ENCODE measurements at regions not wholly inside any gene's neighbourhood (a gene's known extent, or its start where the extent isn't known, plus 50 kb on each side); places are given as distances from the start of the nearest gene placed in this dataset.

DNA sequence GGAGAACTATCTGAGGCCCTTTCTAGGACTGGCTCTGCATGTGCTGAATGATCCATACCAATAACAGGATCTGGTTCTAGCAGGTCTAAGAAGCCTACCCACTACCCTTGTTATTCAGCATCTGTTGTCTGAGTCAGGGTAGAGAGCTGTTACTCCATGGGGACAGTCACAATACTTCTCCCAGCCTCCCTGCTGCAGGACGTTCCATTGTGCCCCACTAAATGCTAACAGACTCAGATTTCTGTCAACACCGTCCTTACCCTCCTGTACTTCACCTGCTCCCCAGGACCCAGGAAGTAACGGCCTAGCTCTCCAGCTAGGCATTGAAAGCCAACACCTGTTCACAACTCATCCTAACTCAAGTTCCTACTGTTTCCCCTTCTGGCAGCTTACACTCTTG, 719.7 kb upstream of the ID2 start:
- TF ChIP-seq TCF12 (IDR thresholded peaks at IDR 0.05; ENCODE audit: low read depth) (no peak), EGR1 (IDR thresholded peaks at IDR 0.05) (no peak), YY1 (IDR thresholded peaks at IDR 0.05; ENCODE audit: low read depth) (no peak), FOXM1 (IDR thresholded peaks at IDR 0.05; ENCODE audit: borderline replicate concordance, low read depth) (no peak), TEAD4 (IDR thresholded peaks at IDR 0.05) (no peak), TAF1 (IDR thresholded peaks at IDR 0.05; ENCODE audit: low read depth) (no peak), CEBPB (IDR thresholded peaks at IDR 0.05) (no peak), EP300 (IDR thresholded peaks at IDR 0.05; ENCODE audit: borderline replicate concordance) (no peak), CREB1 (IDR thresholded peaks at IDR 0.05; ENCODE audit: low read depth) (no peak), ZBTB7A (IDR thresholded peaks at IDR 0.05; ENCODE audit: low read depth) (no peak), RAD21 (IDR thresholded peaks at IDR 0.05; ENCODE audit: low read depth) (no peak), NFIC (IDR thresholded peaks at IDR 0.05) (no peak)
- TF ChIP-seq, protein P1, sequence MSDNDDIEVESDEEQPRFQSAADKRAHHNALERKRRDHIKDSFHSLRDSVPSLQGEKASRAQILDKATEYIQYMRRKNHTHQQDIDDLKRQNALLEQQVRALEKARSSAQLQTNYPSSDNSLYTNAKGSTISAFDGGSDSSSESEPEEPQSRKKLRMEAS (IDR thresholded peaks at IDR 0.05): no peak
- TF ChIP-seq, protein P2, sequence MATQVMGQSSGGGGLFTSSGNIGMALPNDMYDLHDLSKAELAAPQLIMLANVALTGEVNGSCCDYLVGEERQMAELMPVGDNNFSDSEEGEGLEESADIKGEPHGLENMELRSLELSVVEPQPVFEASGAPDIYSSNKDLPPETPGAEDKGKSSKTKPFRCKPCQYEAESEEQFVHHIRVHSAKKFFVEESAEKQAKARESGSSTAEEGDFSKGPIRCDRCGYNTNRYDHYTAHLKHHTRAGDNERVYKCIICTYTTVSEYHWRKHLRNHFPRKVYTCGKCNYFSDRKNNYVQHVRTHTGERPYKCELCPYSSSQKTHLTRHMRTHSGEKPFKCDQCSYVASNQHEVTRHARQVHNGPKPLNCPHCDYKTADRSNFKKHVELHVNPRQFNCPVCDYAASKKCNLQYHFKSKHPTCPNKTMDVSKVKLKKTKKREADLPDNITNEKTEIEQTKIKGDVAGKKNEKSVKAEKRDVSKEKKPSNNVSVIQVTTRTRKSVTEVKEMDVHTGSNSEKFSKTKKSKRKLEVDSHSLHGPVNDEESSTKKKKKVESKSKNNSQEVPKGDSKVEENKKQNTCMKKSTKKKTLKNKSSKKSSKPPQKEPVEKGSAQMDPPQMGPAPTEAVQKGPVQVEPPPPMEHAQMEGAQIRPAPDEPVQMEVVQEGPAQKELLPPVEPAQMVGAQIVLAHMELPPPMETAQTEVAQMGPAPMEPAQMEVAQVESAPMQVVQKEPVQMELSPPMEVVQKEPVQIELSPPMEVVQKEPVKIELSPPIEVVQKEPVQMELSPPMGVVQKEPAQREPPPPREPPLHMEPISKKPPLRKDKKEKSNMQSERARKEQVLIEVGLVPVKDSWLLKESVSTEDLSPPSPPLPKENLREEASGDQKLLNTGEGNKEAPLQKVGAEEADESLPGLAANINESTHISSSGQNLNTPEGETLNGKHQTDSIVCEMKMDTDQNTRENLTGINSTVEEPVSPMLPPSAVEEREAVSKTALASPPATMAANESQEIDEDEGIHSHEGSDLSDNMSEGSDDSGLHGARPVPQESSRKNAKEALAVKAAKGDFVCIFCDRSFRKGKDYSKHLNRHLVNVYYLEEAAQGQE (IDR thresholded peaks at IDR 0.05; ENCODE audit: low read depth): no peak
- TF ChIP-seq, protein P3, sequence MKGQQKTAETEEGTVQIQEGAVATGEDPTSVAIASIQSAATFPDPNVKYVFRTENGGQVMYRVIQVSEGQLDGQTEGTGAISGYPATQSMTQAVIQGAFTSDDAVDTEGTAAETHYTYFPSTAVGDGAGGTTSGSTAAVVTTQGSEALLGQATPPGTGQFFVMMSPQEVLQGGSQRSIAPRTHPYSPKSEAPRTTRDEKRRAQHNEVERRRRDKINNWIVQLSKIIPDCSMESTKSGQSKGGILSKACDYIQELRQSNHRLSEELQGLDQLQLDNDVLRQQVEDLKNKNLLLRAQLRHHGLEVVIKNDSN (IDR thresholded peaks at IDR 0.05): no peak

DNA sequence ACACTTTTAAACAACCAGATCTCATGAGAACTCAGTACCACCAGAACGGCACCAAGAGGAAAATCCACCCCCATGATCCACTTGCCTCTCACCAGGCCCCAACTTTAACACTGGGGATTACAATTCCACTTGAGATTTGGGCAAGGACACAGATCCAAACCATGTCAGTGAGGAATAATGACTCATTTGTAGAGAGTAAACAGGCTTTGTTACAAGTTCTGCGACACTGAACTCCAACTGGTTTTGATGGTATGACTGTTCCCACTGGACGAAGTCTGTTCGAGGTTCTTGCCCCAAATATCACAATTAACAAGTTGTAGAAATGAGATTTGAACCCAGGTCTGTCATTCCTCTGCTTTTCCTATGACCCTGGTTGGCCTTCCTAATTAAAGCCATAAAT, 718.1 kb upstream of the ID2 start:
- TF ChIP-seq RAD21 (IDR thresholded peaks at IDR 0.05; ENCODE audit: low read depth) (no peak), CEBPB (IDR thresholded peaks at IDR 0.05) (no peak), NFIC (IDR thresholded peaks at IDR 0.05) (no peak), EGR1 (IDR thresholded peaks at IDR 0.05) (no peak), FOXM1 (IDR thresholded peaks at IDR 0.05; ENCODE audit: borderline replicate concordance, low read depth) (no peak), TCF12 (IDR thresholded peaks at IDR 0.05; ENCODE audit: low read depth) (no peak)
- TF ChIP-seq, protein P2 (IDR thresholded peaks at IDR 0.05; ENCODE audit: low read depth): no peak

DNA sequence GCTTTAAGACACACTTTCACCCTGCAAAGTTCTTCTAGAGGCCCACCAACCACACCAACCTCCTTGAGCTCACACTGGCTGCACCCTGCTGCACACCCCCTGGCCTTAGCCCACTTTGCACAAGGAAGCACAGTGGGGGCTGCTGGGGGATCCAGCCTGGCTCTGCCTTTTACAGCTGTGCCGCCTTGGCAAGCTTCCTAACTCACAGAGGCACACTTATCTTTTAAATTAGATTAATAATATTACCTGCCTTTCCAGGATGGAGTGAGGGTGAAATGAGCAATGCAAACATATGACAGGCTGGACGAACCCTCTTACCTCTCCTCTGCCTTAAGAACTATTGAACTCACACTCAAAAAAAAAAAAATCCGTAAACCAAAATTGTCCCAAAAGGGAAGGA, 715.8 kb upstream of the ID2 start:
- TF ChIP-seq CEBPB (IDR thresholded peaks at IDR 0.05): no peak
- TF ChIP-seq CREB1 (IDR thresholded peaks at IDR 0.05; ENCODE audit: low read depth): no peak
- TF ChIP-seq, protein P2 (IDR thresholded peaks at IDR 0.05; ENCODE audit: low read depth): no peak
- no peak for TF ChIP-seq TCF12 (IDR thresholded peaks at IDR 0.05; ENCODE audit: low read depth)
- TF ChIP-seq TAF1 (IDR thresholded peaks at IDR 0.05; ENCODE audit: low read depth): no peak
- no peak for TF ChIP-seq YY1 (IDR thresholded peaks at IDR 0.05; ENCODE audit: low read depth)
- TF ChIP-seq RAD21 (IDR thresholded peaks at IDR 0.05; ENCODE audit: low read depth): no peak
- TF ChIP-seq, protein P1 (IDR thresholded peaks at IDR 0.05): no peak
- no peak for TF ChIP-seq FOXM1 (IDR thresholded peaks at IDR 0.05; ENCODE audit: borderline replicate concordance, low read depth)
- no peak for TF ChIP-seq ZBTB7A (IDR thresholded peaks at IDR 0.05; ENCODE audit: low read depth)
- no peak for TF ChIP-seq TEAD4 (IDR thresholded peaks at IDR 0.05)
- TF ChIP-seq EP300 (IDR thresholded peaks at IDR 0.05; ENCODE audit: borderline replicate concordance): no peak
- no peak for TF ChIP-seq NFIC (IDR thresholded peaks at IDR 0.05)
- TF ChIP-seq, protein P3 (IDR thresholded peaks at IDR 0.05): no peak
- TF ChIP-seq EGR1 (IDR thresholded peaks at IDR 0.05): no peak

DNA sequence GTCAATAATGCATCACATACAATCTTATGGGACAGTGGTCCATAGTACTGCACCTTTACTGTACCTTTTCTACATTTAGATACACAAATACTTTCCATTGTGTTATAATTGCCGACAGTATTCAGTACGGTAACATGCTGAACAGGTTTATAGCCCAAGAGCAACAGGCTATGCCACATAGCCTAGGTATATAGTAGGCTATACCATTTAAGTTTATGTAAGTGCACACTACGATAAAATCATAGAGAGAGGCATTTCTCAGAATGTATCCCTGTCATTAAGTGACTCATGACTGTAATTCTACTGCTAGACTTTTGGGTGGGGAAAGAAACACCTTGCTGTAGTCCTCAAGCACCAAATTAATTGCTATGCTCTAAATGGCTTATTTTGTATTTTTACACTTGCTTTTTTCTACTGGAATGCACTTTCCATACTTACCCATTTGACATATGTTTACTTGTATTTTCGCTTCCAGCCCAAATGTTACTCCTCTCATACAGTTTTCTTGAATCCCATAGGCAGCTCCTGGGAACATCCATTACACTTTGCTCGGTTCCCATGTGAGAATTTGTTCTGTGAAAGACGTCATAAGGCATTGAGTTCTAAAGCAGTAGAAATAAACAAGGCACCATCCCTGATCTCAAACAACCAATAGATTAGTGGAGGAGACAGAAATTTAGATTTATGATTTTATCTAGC, 714.0 kb upstream of the ID2 start:
- TF ChIP-seq TEAD4 (IDR thresholded peaks at IDR 0.05): no peak
- no peak for TF ChIP-seq EP300 (IDR thresholded peaks at IDR 0.05; ENCODE audit: borderline replicate concordance)
- TF ChIP-seq YY1 (IDR thresholded peaks at IDR 0.05; ENCODE audit: low read depth): no peak
- TF ChIP-seq TAF1 (IDR thresholded peaks at IDR 0.05; ENCODE audit: low read depth): no peak
- TF ChIP-seq EGR1 (IDR thresholded peaks at IDR 0.05): no peak
- TF ChIP-seq NFIC (IDR thresholded peaks at IDR 0.05): no peak
- no peak for TF ChIP-seq FOXM1 (IDR thresholded peaks at IDR 0.05; ENCODE audit: borderline replicate concordance, low read depth)
- TF ChIP-seq, protein P1 (IDR thresholded peaks at IDR 0.05): no peak
- no peak for TF ChIP-seq TCF12 (IDR thresholded peaks at IDR 0.05; ENCODE audit: low read depth)
- TF ChIP-seq CEBPB (IDR thresholded peaks at IDR 0.05): no peak
- TF ChIP-seq RAD21 (IDR thresholded peaks at IDR 0.05; ENCODE audit: low read depth): no peak
- TF ChIP-seq, protein P3 (IDR thresholded peaks at IDR 0.05): no peak
- TF ChIP-seq ZBTB7A (IDR thresholded peaks at IDR 0.05; ENCODE audit: low read depth): no peak
- TF ChIP-seq, protein P2 (IDR thresholded peaks at IDR 0.05; ENCODE audit: low read depth): no peak
- TF ChIP-seq CREB1 (IDR thresholded peaks at IDR 0.05; ENCODE audit: low read depth): no peak
